HG03460 (cell line): ENCODE measurements at regions not wholly inside any gene's neighbourhood (a gene's known extent, or its start where the extent isn't known, plus 50 kb on each side); places are given as distances from the start of the nearest gene placed in this dataset.
A peak's percentile ranks its signal among the peaks of the same experiment; 100 is the strongest.

ENCODE experiments used
- ATAC-seq: cut with Tn5 transposase; IDR thresholded peaks from one replicate; pipeline ENCODE4 v1.9.1; 2021; ENCODE audit not compliant: unreplicated experiment

GRCh38 chr5:148912714-148913398 lies 86.4 kb downstream of the ADRB2 start:
- no peak for ATAC-seq

DNA sequence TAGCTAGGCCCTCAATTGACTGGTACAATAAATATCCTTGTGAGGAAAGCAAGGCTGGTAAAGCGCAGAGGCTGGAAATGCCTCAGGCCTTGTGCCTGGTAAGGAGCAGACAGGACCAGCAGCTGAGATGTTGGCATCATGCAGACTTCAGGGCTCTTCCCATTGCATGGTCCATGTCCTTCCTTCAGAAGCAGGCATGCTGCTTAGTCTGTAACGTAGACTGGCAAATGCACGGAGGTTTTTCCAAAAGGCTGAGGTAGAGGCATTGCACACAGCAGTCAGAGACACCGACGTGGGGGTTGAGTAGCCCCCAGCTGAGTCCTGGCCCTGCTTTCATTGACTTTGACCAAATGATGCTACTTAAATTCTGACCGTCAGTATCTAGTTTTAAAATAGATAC lies 87.1 kb downstream of the ADRB2 start:
- no peak for ATAC-seq

- ATAC-seq, result no peak
Measured at GRCh38 chr5:148913985-148914431, 87.6 kb downstream of the ADRB2 start.

- ATAC-seq, result no peak
Measured at GRCh38 chr5:148915224-148915817, 88.9 kb downstream of the ADRB2 start.

DNA sequence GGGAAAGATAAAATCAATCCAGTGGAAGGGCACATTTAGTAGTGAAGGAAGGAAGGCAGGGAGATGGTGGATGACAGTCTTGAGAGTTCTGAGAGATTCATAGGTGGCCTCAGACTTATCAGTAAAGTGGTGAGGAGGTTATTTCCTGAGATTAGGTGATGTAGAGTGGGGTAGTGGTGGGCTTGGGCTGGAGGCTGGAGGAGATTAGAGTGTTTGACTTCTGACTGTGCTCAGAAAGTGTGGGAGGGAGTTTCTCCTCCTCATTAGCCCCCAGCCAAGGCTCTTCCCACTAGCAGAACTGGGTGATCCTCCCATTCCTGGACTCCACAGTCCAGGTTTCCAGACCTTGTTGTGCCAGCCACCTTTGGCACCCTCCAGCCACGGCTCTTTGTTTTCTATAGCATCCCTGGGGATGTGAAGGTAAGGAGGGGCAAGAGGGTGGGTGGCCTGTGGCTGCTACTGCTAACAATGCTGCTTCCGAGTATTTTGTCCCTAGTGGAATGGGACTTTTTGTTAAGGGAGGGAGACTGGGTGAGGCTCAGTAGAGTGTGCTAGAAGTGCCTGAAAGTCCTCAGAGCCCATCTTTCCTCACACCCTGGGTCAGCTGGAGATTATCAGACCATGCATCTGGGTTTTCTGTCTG lies 94.4 kb downstream of the ADRB2 start:
- ATAC-seq, result no peak

- no peak for ATAC-seq
Measured at GRCh38 chr5:148921350-148921749, 94.9 kb downstream of the ADRB2 start.

GRCh38 chr5:148922606-148923005 lies 96.2 kb downstream of the ADRB2 start:
- peak; percentile 88 for ATAC-seq

DNA sequence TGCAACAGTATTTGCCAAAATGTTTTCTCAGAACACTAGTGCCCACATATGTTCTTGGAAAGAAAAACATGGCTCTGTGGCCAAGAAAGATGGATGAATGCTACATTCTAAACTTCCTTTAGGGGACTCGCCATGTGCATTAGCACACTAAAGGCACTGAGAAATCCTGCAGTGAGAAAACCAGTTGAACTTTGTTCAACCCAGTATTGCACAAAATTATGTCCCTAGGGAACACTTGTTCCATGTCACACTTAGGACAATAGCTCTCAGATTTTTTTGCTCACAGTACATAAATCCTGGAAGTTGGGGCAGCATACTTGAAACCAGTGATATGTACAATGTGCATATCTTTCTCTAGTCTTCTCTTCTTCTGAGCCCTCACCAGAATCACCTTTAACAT lies 96.6 kb downstream of the ADRB2 start:
- no peak for ATAC-seq

GRCh38 chr5:148924817-148925216 lies 98.4 kb downstream of the ADRB2 start:
- no peak for ATAC-seq

- no peak for ATAC-seq
Measured at GRCh38 chr5:148926207-148926606, 99.8 kb downstream of the ADRB2 start.

GRCh38 chr5:148927307-148927946 lies 101.0 kb downstream of the ADRB2 start:
- ATAC-seq, result no peak

- no peak for ATAC-seq
Measured at GRCh38 chr5:148928141-148928540, 101.7 kb downstream of the ADRB2 start.

DNA sequence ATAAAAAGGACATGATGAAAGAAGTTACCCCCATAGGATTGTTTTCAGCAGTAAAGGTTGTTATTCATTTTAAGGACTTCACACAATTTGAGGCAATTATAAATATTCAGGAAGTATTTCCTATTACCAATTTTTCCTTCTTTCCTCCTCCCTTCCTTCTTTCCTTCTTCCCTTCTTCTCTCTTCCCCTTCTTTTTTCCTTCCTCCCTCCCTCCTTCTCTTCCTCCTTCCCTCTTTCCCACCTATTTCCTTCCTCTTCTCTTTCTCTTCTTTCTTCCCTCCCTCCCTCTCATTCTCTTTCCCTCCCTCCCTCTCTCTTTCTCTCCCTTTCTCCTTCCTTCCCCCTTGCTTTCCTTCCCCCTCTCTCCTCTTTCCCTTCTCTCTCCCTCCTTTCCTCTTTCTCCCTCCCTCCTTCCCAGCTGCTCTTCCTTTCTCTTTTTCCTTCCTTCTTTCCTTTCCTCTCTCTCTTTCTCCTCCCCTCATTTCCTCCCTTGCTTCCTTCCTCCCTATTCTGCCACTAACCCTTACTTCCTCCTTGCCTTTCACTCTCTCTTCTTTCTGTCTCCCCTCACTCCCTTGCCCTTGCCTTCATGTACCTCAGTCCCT lies 105.1 kb downstream of the ADRB2 start:
- no peak for ATAC-seq

DNA sequence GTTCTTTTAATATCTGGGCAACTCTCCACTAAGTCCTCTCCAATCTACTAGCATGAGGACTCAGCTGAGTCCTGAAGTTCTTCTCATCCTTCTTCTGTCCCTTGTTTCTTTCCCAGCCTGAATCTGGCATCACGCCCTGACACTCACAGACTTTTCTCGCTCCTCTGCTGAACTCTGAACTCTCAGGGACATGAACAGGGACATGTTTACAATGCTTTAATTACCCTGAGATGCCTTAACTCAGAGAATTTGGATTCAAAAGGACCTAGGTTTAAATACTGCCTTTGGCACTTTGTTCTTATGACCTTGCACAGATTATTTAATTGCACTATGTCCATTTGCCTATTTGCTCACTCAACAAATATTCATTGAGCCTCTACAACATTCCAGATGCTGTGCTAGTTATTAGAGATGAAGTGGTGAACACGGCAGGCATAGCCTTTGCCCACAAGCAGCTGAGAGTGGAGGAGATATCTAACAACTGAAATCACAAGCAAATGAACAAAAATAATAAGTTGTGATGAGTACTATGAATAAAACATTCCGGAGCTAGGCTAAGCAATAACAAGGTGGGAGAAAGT lies 106.0 kb downstream of the ADRB2 start:
- ATAC-seq, result no peak

GRCh38 chr5:148933903-148934432 lies 107.6 kb downstream of the ADRB2 start:
- no peak for ATAC-seq

DNA sequence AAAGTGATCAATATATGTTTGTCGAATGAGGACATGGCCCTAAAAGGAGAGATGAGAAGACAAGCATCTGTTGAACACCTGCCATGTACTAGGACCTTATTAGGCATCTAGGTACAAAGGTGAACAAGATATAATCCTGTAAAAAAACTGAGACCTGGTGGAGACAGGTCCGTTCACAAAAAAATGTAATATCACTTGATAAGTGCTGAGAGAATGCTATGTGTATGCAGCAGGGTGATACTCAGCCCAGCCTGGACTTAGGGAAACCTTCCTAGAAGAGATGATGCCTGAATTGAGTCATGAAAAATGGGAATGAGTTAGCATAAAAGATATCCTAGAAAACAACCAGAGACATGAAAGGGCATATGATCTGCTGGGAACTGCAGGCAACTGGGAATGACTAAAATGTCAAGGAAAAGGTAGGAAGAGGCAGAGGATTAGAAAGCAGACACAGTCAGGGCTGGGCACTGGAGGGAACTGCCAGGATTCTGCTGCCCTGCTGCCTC lies 108.5 kb downstream of the ADRB2 start:
- no peak for ATAC-seq

DNA sequence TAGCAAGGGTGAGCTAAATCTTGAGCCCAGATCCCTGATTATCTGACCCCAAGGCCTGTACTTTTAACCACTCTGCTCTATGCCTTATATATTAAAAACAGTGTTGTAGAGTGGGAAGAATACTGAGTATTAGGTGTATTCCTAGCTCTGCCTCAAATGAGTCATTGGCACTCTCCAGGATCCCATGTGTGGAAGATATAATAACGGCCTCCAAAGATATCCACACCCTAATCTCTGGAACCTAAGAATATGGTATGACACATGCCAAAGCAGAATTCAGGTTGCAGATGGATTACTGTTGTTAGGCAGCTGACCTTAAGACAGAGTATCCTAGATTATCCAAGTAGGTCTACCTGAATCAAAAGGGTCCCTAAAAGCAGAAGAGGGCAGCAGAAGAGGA lies 110.8 kb downstream of the ADRB2 start:
- ATAC-seq, result no peak

- ATAC-seq, result no peak
Measured at GRCh38 chr5:148937830-148938521, 111.6 kb downstream of the ADRB2 start.

DNA sequence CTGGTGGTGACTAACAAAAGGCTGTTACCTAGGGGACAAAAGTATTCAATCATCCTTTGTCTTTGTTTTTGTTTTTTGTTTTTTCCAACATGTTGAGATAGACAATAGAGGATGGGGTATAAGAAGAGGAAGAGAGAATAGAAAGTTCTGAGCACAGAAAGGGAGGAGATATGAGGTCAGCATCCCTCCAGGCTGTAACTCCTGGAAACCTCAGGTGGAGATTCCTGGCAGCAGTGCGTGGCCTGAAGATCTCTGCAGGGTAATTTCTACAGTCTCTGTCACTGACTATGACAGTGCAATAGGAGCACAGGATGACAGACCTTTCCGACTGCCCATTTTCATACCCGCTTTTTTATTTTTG lies 112.1 kb downstream of the ADRB2 start:
- no peak for ATAC-seq

DNA sequence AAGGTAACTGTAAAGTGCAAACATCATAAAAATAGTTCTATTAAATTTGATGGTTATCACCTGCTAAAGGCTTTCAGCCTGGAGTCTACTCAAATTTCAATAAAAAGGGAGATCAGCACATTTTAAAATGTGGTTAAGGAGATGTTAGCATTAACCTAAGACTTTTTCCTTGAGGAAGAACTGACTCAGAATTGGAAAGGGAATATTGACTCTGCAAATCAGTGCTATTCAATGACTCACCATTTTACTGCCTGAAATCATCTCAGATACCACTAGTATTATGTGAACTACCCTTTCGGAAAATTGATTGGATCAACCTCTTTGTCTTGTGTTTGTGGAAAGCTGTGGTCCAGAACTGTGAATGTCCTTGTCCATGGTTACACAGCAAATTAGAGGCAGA lies 113.3 kb downstream of the ADRB2 start:
- no peak for ATAC-seq
